NCI-H1105 (cell line): ENCODE measurements at regions not wholly inside any gene's neighbourhood (a gene's known extent, or its start where the extent isn't known, plus 50 kb on each side); places are given as distances from the start of the nearest gene placed in this dataset.
A peak's percentile ranks its signal among the peaks of the same experiment; 100 is the strongest.
"Not testable (repeated sequence)": the region's sequence is repeated elsewhere in the genome, so short reads cannot be mapped to it uniquely, and the experiment has no call there.

Source experiments
- DNase-seq: peaks from one replicate; lab custom pipeline; 2025; lab: John Stamatoyannopoulos, UW

DNA sequence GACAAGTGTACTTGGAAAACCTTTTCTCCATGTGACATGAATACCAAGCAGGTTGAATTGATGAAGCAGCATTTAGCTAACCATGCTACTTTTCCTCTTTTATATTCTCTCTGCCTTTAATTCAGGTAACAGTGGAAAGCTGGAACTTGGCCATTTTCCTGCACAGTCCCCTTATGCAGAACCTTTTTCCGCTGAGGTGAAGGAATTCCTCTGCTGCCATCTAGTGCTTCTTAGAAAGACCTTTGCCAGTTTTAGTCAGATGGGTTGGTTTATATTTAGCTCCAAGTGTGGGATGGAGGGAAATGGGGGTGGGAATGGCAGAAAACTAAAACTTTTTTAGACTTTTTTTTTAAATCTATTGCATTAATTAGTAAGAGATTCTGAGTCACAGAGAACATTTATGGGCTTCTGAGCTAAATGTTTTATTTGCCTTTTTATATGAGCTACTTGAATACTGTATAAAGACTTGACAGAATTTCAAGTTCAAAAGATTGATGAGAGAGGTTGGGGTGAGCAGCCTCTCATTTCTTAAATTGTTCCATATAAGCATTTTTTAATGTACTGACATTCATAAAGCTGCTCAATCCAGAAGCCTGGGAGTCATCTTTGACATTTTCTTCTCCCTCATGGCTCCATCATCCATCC is 153.9 kb upstream of the ZC3H12C start:
- peak; percentile 88 for DNase-seq

DNA sequence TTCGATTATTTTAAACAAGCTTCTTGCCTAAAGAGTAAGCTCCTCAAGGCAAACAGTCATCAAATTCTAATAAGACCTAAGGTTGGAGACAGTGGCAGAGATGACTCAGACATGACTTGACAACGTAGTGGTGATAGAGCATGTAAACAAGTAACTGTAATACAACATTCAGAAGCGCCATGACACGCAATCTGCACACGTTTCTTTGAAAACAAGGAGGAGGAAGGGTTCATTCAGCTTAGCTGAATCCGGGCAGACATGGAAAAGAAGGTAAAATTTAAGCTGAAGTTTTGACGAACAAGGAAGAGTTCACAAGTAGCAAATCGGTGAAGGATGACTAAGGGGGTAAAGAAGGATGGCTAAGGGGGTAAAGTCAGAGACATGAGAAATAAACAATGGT is 152.4 kb upstream of the ZC3H12C start:
- DNase-seq, result no peak

DNA sequence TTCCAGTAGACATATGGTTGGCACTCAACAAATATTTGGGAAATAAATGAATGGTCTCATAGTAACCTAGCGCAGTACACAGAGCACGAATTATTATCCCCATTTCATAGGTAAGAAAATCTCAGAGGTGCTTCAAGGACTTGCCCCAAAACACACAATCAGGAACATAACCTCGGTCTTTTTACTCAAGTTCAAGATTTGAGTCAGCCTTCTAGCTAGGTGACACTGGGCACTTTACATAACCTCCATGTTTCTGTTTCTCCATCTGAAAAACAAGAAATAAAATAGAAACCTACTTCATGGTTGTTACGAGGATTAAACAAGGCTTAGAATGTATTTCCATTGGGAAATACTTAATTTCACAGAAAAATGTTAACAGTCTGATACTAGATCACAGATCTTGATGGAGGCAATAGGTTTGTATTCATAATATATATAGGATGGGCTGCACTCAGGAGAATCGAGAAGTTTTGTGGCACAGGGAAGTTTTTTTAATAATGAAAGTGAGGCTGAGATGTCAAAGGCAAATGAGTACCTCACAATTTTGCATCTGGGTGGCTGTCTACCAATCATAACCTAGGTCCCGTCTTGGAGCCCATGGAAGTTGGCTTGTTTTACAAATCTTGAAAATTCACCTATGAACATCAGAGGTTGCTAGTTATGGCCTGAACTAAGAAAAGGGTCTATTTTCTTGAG is 147.4 kb upstream of the ZC3H12C start:
- no peak for DNase-seq

DNA sequence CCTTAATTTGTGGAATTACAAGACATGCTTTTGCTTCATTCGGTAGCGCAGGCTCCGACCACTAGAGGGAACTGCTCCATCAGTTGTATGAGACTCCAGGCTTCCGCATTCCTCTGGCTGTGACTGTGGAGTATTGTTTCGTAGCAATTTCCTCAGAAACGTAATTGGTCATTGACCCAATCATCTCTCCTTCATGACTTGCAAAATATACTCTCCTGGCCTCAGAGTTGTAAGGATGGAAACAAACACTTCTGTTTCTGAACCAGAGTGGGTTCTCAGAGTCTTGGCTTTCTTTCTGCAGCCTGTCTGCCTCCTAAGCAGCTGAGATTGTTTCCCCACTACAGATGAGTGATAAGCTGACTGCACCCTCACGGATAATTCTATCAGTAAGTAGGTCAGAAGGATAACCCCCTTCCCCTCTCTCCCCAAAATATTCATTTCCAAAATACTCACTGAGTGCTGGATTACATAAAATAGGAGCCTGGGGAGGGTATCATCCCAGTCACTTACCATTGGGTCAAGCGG is 146.8 kb upstream of the ZC3H12C start:
- DNase-seq, result peak; percentile 78

DNA sequence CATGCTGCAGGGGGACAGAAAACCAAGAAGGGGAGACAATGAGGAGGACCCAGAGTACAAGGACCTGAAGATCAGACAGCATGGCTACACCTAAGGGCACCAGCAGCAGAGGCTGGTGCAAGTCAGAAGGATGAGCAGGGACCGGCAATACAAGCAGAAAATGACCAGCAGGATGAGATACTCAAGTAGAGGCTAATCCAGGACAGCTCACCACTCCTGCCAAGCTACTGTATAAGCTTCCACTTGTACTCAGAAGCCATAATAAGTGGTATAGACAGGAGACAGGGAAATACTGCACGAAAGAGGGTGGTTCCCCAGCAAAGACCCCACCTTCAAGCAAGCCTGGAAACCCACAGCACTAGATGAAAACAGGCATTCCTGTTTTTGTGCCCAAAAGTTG is 138.7 kb upstream of the ZC3H12C start:
- DNase-seq, result no peak

- DNase-seq, result no peak
Measured at GRCh38 chr11:109956124-109956793, 136.9 kb upstream of the ZC3H12C start.

- DNase-seq, result no peak
Measured at GRCh38 chr11:109957000-109957399, 136.2 kb upstream of the ZC3H12C start.

- DNase-seq, result no peak
Measured at GRCh38 chr11:109957601-109958000, 135.6 kb upstream of the ZC3H12C start.

GRCh38 chr11:109958131-109958820 is 134.9 kb upstream of the ZC3H12C start:
- no peak for DNase-seq

DNA sequence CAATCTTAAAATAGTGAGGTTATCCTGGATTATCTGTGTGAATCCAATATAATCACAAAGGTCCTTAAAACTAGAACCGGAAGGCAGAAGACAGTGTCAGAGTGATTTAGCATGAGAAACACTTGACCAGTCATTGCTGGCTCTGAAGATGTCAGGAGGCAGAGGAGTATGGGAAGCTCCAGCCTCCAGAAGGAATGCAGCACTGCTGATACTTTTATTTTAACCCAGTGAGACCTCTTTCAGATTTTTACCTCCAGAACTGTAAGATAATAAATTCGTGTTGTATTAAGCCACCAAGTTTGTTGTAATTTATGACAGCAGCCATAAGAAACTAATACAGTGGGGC is 134.4 kb upstream of the ZC3H12C start:
- no peak for DNase-seq

- no peak for DNase-seq
Measured at GRCh38 chr11:109960831-109961230, 132.4 kb upstream of the ZC3H12C start.

- DNase-seq, result no peak
Measured at GRCh38 chr11:109961261-109961660, 131.9 kb upstream of the ZC3H12C start.

- DNase-seq, result no peak
Measured at GRCh38 chr11:109963101-109963500, 130.1 kb upstream of the ZC3H12C start.

DNA sequence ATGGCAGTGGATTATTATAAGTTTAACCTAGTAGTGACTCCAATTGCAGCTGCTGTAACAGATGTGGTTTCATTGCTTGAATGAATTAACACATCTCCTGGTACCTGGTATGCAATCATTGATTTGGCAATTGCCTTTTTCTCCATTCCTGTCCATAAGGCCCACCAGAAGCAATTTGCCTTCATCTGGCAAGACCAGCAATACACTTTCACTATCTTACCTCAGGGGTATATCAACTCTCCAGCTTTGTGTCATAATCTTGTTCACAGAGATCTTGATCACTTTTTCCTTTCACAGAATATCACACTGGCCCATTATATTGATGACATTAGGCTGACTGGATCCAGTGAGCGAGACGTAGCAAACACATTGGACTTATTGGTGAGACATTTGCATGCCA is 128.7 kb upstream of the ZC3H12C start:
- no peak for DNase-seq

- not testable (repeated sequence) for DNase-seq
Measured at GRCh38 chr11:109965445-109965844, 127.7 kb upstream of the ZC3H12C start.

GRCh38 chr11:109965926-109966325 is 127.3 kb upstream of the ZC3H12C start:
- not testable (repeated sequence) for DNase-seq

GRCh38 chr11:109967136-109967535 is 126.1 kb upstream of the ZC3H12C start:
- not testable (repeated sequence) for DNase-seq

GRCh38 chr11:109968299-109968698 is 124.9 kb upstream of the ZC3H12C start:
- no peak for DNase-seq

DNA sequence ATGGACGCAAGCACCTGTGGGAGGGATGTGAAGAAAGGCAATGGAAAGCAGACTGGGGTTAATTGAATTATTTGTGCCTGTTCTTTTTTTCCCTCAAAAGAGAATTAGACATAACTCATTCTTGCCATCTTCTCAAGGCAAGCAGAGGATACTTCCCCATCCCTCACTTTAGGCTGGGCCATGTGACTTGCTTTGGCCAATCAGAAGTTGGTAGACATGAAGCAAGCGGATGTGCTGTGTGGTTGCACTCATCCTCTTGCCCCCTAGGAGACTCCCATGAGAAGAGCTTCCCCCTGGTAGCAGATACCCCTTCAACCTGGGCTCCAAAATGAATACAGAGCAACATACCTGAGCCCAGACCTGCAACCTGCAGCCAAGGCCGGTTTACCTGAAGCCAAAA is 124.4 kb upstream of the ZC3H12C start:
- no peak for DNase-seq

DNA sequence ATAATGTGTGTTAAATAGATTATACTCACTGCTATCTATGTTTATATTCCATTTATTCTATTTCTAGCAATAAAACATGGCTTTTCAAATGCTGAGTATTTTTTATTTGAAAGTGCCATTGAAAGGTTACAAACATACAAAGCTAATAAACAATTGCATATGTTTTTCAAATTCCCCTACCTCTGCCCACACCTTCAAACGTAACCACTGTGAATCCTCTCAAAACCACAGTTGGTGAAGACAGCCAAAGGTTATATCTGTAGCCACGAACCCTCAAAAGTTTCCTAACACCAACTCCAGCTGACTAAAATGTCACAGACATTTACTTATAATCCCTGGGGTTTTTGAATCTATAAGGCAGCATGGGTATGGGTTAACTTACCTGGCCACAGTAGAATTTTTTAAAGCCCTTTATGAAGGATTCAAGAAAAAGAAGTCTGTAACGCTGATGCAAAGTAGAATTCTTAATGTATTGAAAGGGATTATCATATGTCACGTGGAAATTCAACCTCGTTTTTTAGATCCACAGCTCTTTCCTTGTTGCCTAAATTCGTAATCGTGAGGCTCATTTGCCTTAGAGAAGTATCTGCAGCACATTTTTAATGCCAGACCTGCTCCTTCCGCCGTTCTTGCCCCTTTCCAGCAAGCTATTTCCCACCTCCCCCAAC is 122.5 kb upstream of the ZC3H12C start:
- DNase-seq, result no peak

DNA sequence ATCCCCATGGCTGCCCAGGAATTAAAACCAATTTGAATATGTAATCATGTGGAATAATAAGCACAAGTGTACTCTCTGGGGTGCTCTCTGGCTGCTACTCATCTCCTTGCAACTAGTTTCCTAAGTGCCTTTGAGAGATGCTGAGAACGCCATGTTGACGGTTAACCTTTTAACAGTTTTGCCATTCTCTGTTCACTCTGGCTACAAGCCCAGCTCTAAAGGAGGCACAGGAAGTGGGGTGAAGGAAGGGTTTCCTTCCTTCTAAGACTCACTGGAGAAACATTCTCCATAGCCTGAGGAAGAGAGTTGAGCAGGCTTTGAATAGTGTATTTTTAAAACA is 122.0 kb upstream of the ZC3H12C start:
- no peak for DNase-seq

GRCh38 chr11:109972181-109972715 is 120.9 kb upstream of the ZC3H12C start:
- DNase-seq, result no peak
